Liver (tissue), 8 donors: ENCODE measurements at regions not wholly inside any gene's neighbourhood (a gene's known extent, or its start where the extent isn't known, plus 50 kb on each side); places are given as distances from the start of the nearest gene placed in this dataset.

Source experiments
- DNase-seq: peaks from one replicate; pipeline ENCODE4 v3.0.0-alpha.2; 2017; ENCODE audit warnings: low spot score
- H3K27ac ChIP-seq, 2 donors: one replicate each; pipeline ENCODE4 v1.7.0; 2013; ENCODE audit warnings: inconsistent platforms in 2 of 2, low read length in 2 of 2, control low read depth in 1 of 2, low read depth in 1 of 2, mild to moderate bottlenecking in 1 of 2
- H3K27me3 ChIP-seq, 4 donors: one replicate each; pipeline versions ENCODE4 v1.6.1 to v1.7.0; 2013; ENCODE audit warnings: low read length in 3 of 4, inconsistent platforms in 1 of 4, mild to moderate bottlenecking in 1 of 4, moderate library complexity in 1 of 4; ENCODE audit not compliant: control insufficient read depth in 4 of 4, insufficient read depth in 4 of 4
- H3K36me3 ChIP-seq, 4 donors: one replicate each; pipeline versions ENCODE4 v1.6.1 to v1.7.0; 2013; ENCODE audit warnings: low read length in 3 of 4, mild to moderate bottlenecking in 3 of 4, low read depth in 1 of 4, moderate library complexity in 1 of 4; ENCODE audit not compliant: control insufficient read depth in 4 of 4, insufficient read depth in 3 of 4
- H3K4me1 ChIP-seq, 4 donors: one replicate each; pipeline versions ENCODE4 v1.6.1 to v1.7.0; 2013; ENCODE audit warnings: low read length in 3 of 4, mild to moderate bottlenecking in 3 of 4, moderate library complexity in 1 of 4; ENCODE audit not compliant: control insufficient read depth in 4 of 4, insufficient read depth in 4 of 4
- H3K4me3 ChIP-seq, 3 donors: one replicate each; pipeline versions ENCODE4 v1.6.1 to v1.7.0; 2013; ENCODE audit warnings: low read length in 3 of 3, control low read depth in 1 of 3, low read depth in 1 of 3, mild to moderate bottlenecking in 1 of 3
- H3K9ac ChIP-seq, 2 donors: one replicate each; pipeline ENCODE4 v1.7.0; 2013; ENCODE audit warnings: low read length in 2 of 2, mild to moderate bottlenecking in 2 of 2, moderate library complexity in 2 of 2, control low read depth in 1 of 2, low read depth in 1 of 2
- H3K9me3 ChIP-seq, 4 donors: one replicate each; pipeline versions ENCODE4 v1.6.1 to v1.7.0; 2013; ENCODE audit warnings: low read length in 3 of 4; ENCODE audit not compliant: control insufficient read depth in 4 of 4
- ATF3 ChIP-seq: IDR thresholded peaks from 2 replicates; pipeline ENCODE4 v1.6.1; 2016; ENCODE audit warnings: antibody characterized with exemption
- CTCF ChIP-seq: fragments of 150-350 bp; IDR thresholded peaks from 2 replicates; pipeline ENCODE4 v1.5.1; 2017; ENCODE audit warnings: improper control_type of control experiment, low read depth, low read length; ENCODE audit not compliant: missing input control
- EGR1 ChIP-seq, 2 donors: IDR thresholded peaks; 2 replicates each; pipeline ENCODE4 v1.6.1; 2016 to 2018; ENCODE audit warnings: antibody characterized with exemption in 2 of 2, low read depth in 2 of 2
- HNF4A ChIP-seq, 2 donors: conservative IDR thresholded peaks; 2 replicates each; pipeline ENCODE4 v1.6.1; 2016; ENCODE audit warnings: antibody characterized with exemption in 2 of 2, mild to moderate bottlenecking in 2 of 2
- HNF4G ChIP-seq: IDR thresholded peaks from 2 replicates; pipeline ENCODE4 v1.6.1; 2016; ENCODE audit warnings: antibody characterized with exemption
- JUND ChIP-seq, 2 donors: IDR thresholded peaks; 2 replicates each; pipeline ENCODE4 v1.6.1; 2016; ENCODE audit warnings: antibody characterized with exemption in 2 of 2
- MAX ChIP-seq: IDR thresholded peaks from 2 replicates; pipeline ENCODE4 v1.6.1; 2016; ENCODE audit warnings: antibody characterized with exemption
- RAD21 ChIP-seq, 2 donors: IDR thresholded peaks; 2 replicates each; pipeline ENCODE4 v1.6.1; 2016; ENCODE audit warnings: antibody characterized with exemption in 2 of 2, mild to moderate bottlenecking in 2 of 2
- REST ChIP-seq: IDR thresholded peaks from 2 replicates; pipeline ENCODE4 v1.6.1; 2016; ENCODE audit warnings: antibody characterized with exemption, mild to moderate bottlenecking
- RXRA ChIP-seq, 2 donors: IDR thresholded peaks; 2 replicates each; pipeline ENCODE4 v1.6.1; 2017 to 2018; ENCODE audit warnings: antibody characterized with exemption in 2 of 2, mild to moderate bottlenecking in 1 of 2
- SP1 ChIP-seq: IDR thresholded peaks from 2 replicates; pipeline ENCODE4 v1.6.1; 2018; ENCODE audit warnings: antibody characterized with exemption, mild to moderate bottlenecking
- TAF1 ChIP-seq: conservative IDR thresholded peaks from 2 replicates; pipeline ENCODE4 v1.6.1; 2016; ENCODE audit warnings: antibody characterized with exemption, mild to moderate bottlenecking
- ZBTB33 ChIP-seq: IDR thresholded peaks from 2 replicates; pipeline ENCODE4 v1.6.1; 2016; ENCODE audit warnings: antibody characterized with exemption
- WGBS: extraction: QIAGEN DNeasy Blood & Tissue Kit; methylation state at CpG from one replicate; pipeline ENCODE4 v1.1.7; 2013; 5-methylcytosine and 5-hydroxymethylcytosine counted together
- donor health status: healthy.
- donor health status: healthy.
- donor health status: healthy.
- donor health status: healthy.
- donor health status: healthy.

GRCh38 chr11:15878756-15879155, 477.6 kb downstream of the SOX6 start:
- DNase-seq, result no peak
- H3K4me3 ChIP-seq, result no peak overlapping the region
- H3K27me3 ChIP-seq, result no peaks in the 10 kb centered on the region
- WGBS, result 92% methylated on average over 1 of the region's 1 CpG
- no peak for TF ChIP-seq RXRA (IDR thresholded peaks at IDR 0.05)
- TF ChIP-seq SP1, result no peak
- TF ChIP-seq HNF4A (conservative IDR thresholded peaks at IDR 0.05), result no peak
- TF ChIP-seq TAF1, result no peak
- no peak for TF ChIP-seq MAX
- no peak for TF ChIP-seq HNF4G
- no peak for TF ChIP-seq RAD21 (IDR thresholded peaks at IDR 0.05)
- no peak overlapping the region for H3K9ac ChIP-seq
- H3K9me3 ChIP-seq, result no peaks in the 10 kb centered on the region
- H3K27ac ChIP-seq, result no peak overlapping the region
- no peaks in the 10 kb centered on the region for H3K36me3 ChIP-seq
- no peaks in the 10 kb centered on the region for H3K4me1 ChIP-seq

GRCh38 chr11:15880291-15880690, 476.1 kb downstream of the SOX6 start:
- H3K9me3 ChIP-seq, result no peaks in the 10 kb centered on the region
- H3K4me3 ChIP-seq, result no peak overlapping the region
- DNase-seq, result no peak
- TF ChIP-seq ZBTB33 (no peak), ATF3 (no peak), RXRA (IDR thresholded peaks at IDR 0.05) (no peak), EGR1 (IDR thresholded peaks at IDR 0.05; ENCODE audit: low read depth in 2 of 2) (no peak), REST (no peak)
- no peak overlapping the region for H3K27ac ChIP-seq
- H3K36me3 ChIP-seq, result no peaks in the 10 kb centered on the region
- 79% methylated on average over 3 of the region's 3 CpGs for WGBS
- no peak overlapping the region for H3K9ac ChIP-seq
- no peaks in the 10 kb centered on the region for H3K4me1 ChIP-seq
- no peaks in the 10 kb centered on the region for H3K27me3 ChIP-seq

GRCh38 chr11:15882876-15883454, 473.4 kb downstream of the SOX6 start:
- Histone ChIP-seq H3K9me3 (no peaks in the 10 kb centered on the region), H3K4me3 (no peak overlapping the region), H3K27ac (no peak overlapping the region), H3K36me3 (no peaks in the 10 kb centered on the region), H3K4me1 (no peaks in the 10 kb centered on the region), H3K9ac (no peak overlapping the region), H3K27me3 (no peaks in the 10 kb centered on the region)
- WGBS, result 78% methylated on average over 9 of the region's 9 CpGs
- DNase-seq, result no peak
- TF ChIP-seq RAD21 (IDR thresholded peaks at IDR 0.05) (no peak), HNF4A (conservative IDR thresholded peaks at IDR 0.05) (no peak), CTCF (no peak), JUND (IDR thresholded peaks at IDR 0.05) (no peak)
